Gastroesophageal sphincter (tissue), 4 donors: ENCODE measurements at regions not wholly inside any gene's neighbourhood (a gene's known extent, or its start where the extent isn't known, plus 50 kb on each side); places are given as distances from the start of the nearest gene placed in this dataset.

Experiments
- ATAC-seq: fragments of 150-250 bp; one replicate; pipeline ENCODE4 v1.9.1; 2016; ENCODE audit warnings: mild to moderate bottlenecking, moderate library complexity
- H3K27ac ChIP-seq, 4 donors: fragments of 200-600 bp; sonication (generic) in 3 of 4; 1 replicate in 3 of 4; 2 replicates in 1 of 4; pipeline ENCODE4 v1.5.1; 2016 to 2019
- H3K27me3 ChIP-seq: fragments of 200-600 bp; sonication (generic); one replicate; pipeline ENCODE4 v1.5.1; 2019
- H3K36me3 ChIP-seq, 2 donors: fragments of 200-600 bp; sonication (generic); one replicate each; pipeline ENCODE4 v1.5.1; 2019; ENCODE audit warnings: control low read depth in 1 of 2
- H3K4me1 ChIP-seq, 3 donors: fragments of 200-600 bp; sonication (generic); 1 replicate in 2 of 3; 2 replicates in 1 of 3; pipeline ENCODE4 v1.5.1; 2016 to 2019; ENCODE audit warnings: control low read depth in 2 of 3
- H3K4me3 ChIP-seq, 2 donors: fragments of 200-600 bp; sonication (generic); one replicate each; pipeline ENCODE4 v1.5.1; 2019; ENCODE audit warnings: mild to moderate bottlenecking in 1 of 2, moderate library complexity in 1 of 2
- H3K9me3 ChIP-seq, 3 donors: fragments of 200-600 bp; sonication (generic); one replicate each; pipeline ENCODE4 v1.5.1; 2017 to 2019; ENCODE audit warnings: control low read depth in 2 of 3
- CTCF ChIP-seq, 4 experiments: fragments of 200-600 bp in 2 of 4; fragments of 450-650 bp in 2 of 4; sonication (generic) in 1 of 4; IDR thresholded peaks; one replicate each; pipeline ENCODE4 v1.5.1; 2017 to 2019; ENCODE audit warnings: antibody characterized with exemption in 4 of 4, mild to moderate bottlenecking in 2 of 4, moderate library complexity in 2 of 4
- EP300 ChIP-seq: sonication (generic); formaldehyde crosslinking; IDR thresholded peaks from one replicate; pipeline ENCODE4 v1.6.1; 2017; ENCODE audit warnings: antibody characterized with exemption, mild to moderate bottlenecking
- POLR2A ChIP-seq, 2 donors: fragments of 450-650 bp; IDR thresholded peaks; one replicate each; pipeline ENCODE4 v1.6.1; 2017; ENCODE audit warnings: antibody characterized with exemption in 2 of 2, mild to moderate bottlenecking in 2 of 2, moderate library complexity in 1 of 2
- POLR2AphosphoS5 ChIP-seq: sonication (generic); formaldehyde crosslinking; IDR thresholded peaks from one replicate; pipeline ENCODE4 v1.6.1; 2017; ENCODE audit warnings: antibody characterized with exemption
- WGBS, 2 donors: methylation state at CpG; one replicate each; pipeline ENCODE4 v1.1.5; 2018; ENCODE audit warnings: low coverage in 1 of 2; 5-methylcytosine and 5-hydroxymethylcytosine counted together

- Histone ChIP-seq H3K9me3 (no peaks in the 10 kb centered on the region), H3K4me1 (no peaks in the 10 kb centered on the region), H3K27me3 (peaks cover 8% of the 10 kb centered on the region), H3K27ac (no peak overlapping the region), H3K4me3 (no peak overlapping the region), H3K36me3 (no peaks in the 10 kb centered on the region)
- ATAC-seq, result no peak
- 70 to 92% methylated on average over 1 of the region's 1 CpG for WGBS, 2 donors
- no peak for TF ChIP-seq POLR2A (IDR thresholded peaks at IDR 0.05)
- TF ChIP-seq CTCF (IDR thresholded peaks at IDR 0.05), result no peak
- TF ChIP-seq EP300, result no peak
- TF ChIP-seq POLR2AphosphoS5, result no peak
These were observed 69.0 kb upstream of the LEF1 start for GRCh38 chr4:108237693-108238092.

- Histone ChIP-seq H3K4me3 (no peak overlapping the region), H3K36me3 (no peaks in the 10 kb centered on the region), H3K27me3 (peaks cover 8% of the 10 kb centered on the region), H3K9me3 (no peaks in the 10 kb centered on the region), H3K27ac (no peak overlapping the region), H3K4me1 (no peaks in the 10 kb centered on the region)
- TF ChIP-seq CTCF (IDR thresholded peaks at IDR 0.05), result no peak
- no peak for TF ChIP-seq POLR2AphosphoS5
- TF ChIP-seq EP300, result no peak
- no peak for TF ChIP-seq POLR2A (IDR thresholded peaks at IDR 0.05)
- no peak for ATAC-seq
These were observed 67.5 kb upstream of the LEF1 start for GRCh38 chr4:108236264-108236663.

- H3K27me3 ChIP-seq, result no peaks in the 10 kb centered on the region
- H3K9me3 ChIP-seq, result no peaks in the 10 kb centered on the region
- no peak for ATAC-seq
- no peak overlapping the region for H3K4me3 ChIP-seq
- TF ChIP-seq POLR2A (IDR thresholded peaks at IDR 0.05), result no peak
- no peak for TF ChIP-seq CTCF (IDR thresholded peaks at IDR 0.05)
- H3K4me1 ChIP-seq, result no peaks in the 10 kb centered on the region
- no peak overlapping the region for H3K27ac ChIP-seq
- no peaks in the 10 kb centered on the region for H3K36me3 ChIP-seq
- 62 to 81% methylated on average over 3 of the region's 4 CpGs for WGBS, 2 donors
These were observed 59.2 kb upstream of the LEF1 start for GRCh38 chr4:108227923-108228322.

GRCh38 chr4:108224611-108225053 is 55.9 kb upstream of the LEF1 start:
- TF ChIP-seq POLR2A (IDR thresholded peaks at IDR 0.05), result no peak
- no peak for TF ChIP-seq CTCF (IDR thresholded peaks at IDR 0.05)
- no peak for TF ChIP-seq POLR2AphosphoS5
- no peak for TF ChIP-seq EP300
- H3K27ac ChIP-seq, result no peak overlapping the region
- no peaks in the 10 kb centered on the region for H3K9me3 ChIP-seq
- no peak overlapping the region for H3K4me3 ChIP-seq
- H3K36me3 ChIP-seq, result no peaks in the 10 kb centered on the region
- WGBS, 2 donors, result 18 to 35% methylated on average over 6 of the region's 6 CpGs
- no peak for ATAC-seq
- H3K4me1 ChIP-seq, result no peaks in the 10 kb centered on the region
- H3K27me3 ChIP-seq, result no peaks in the 10 kb centered on the region

- H3K27ac ChIP-seq, result no peak overlapping the region
- ATAC-seq, result no peak
These were observed 54.6 kb upstream of the LEF1 start for GRCh38 chr4:108223313-108223712.

More at GRCh38 chr4:108223313-108223712, 54.6 kb upstream of the LEF1 start:
- Histone ChIP-seq H3K9me3 (no peaks in the 10 kb centered on the region), H3K36me3 (no peaks in the 10 kb centered on the region), H3K4me1 (no peaks in the 10 kb centered on the region), H3K27me3 (no peaks in the 10 kb centered on the region), H3K4me3 (no peak overlapping the region)
- TF ChIP-seq POLR2A (IDR thresholded peaks at IDR 0.05) (no peak), CTCF (IDR thresholded peaks at IDR 0.05) (no peak)
